Heart left ventricle (tissue), 13 donors: ENCODE measurements at regions not wholly inside any gene's neighbourhood (a gene's known extent, or its start where the extent isn't known, plus 50 kb on each side); places are given as distances from the start of the nearest gene placed in this dataset.

Source experiments
- CTCF ChIP-seq, 12 donors: fragments of 200-600 bp; sonication (generic) in 4 of 12; IDR thresholded peaks; one replicate each; pipeline versions ENCODE4 v1.5.0 to v1.8.0; 2018 to 2022; ENCODE audit warnings: antibody characterized with exemption in 12 of 12, mild to moderate bottlenecking in 5 of 12
- POLR2A ChIP-seq, 2 donors: fragments of 450-650 bp; IDR thresholded peaks; one replicate each; pipeline ENCODE4 v1.6.1; 2017; ENCODE audit warnings: antibody characterized with exemption in 2 of 2, mild to moderate bottlenecking in 2 of 2, moderate library complexity in 2 of 2
- donor health status: ischemic (EF 13 %, LVEDD 7.1; RV severe dilation, severe dysfunction).
- donor health status: DM: no; HTN: yes; CAD: no.
- donor health status: DM: no; HTN: no; CAD: no.
- donor health status: ischemic (EF 25% LVEDD 6.9; RV normal size, moderate dysfunction).
- donor health status: ischemic (EF 25% LVEDD 5.7; RV mildly dilated, moderate dysfunction).
- donor health status: ischemic (EF 35%, LVEDD 5.7; RV mildly dilated, moderate dysfunction).
- donor health status: nonischemic (EF 11% LVEDD 7.7; RV severe dilation, severe dysfunction).
- donor health status: DM: yes; HTN: yes; CAD: no.
- donor health status: PGD.
- donor health status: ischemic (EF 29% LVEDD 5.4; RV normal size, mild dysfunction).
- donor health status: nonischemic (EF 23%, LVEDD 6.1; RV moderate dilation, normal function).

- TF ChIP-seq CTCF (IDR thresholded peaks at IDR 0.05) (peak in 5 of 12 donors; percentile 9 to 40 (median 20)), POLR2A (IDR thresholded peaks at IDR 0.05) (no peak)
These were observed 1263.1 kb downstream of the PCDH9 start for GRCh38 chr13:65966991-65967451.
